ENCODE measurements at regions not wholly inside any gene's neighbourhood (a gene's known extent, or its start where the extent isn't known, plus 50 kb on each side); places are given as distances from the start of the nearest gene placed in this dataset.
A peak's percentile ranks its signal among the peaks of the same experiment; 100 is the strongest.

DNA sequence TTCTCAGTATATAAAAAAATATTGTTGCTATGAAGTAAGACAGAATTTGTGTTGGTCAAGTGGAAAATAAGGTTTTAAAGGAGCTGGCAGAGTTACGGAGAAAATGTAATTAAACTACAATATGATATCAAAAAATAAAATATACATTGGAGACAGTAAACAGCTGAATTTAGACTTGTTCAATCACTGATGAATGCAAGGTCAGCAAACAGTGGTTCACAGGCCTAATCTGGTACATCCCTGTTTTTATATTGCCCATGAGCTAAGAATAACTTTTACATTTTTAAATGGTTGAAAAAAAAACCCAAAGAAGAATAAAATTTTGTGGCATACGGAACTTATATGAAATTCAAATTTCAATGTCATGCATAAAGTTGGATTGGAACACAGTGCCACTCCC lies 131.0 kb upstream of the TRIB2 start:
- TF ChIP-seq, protein P1, sequence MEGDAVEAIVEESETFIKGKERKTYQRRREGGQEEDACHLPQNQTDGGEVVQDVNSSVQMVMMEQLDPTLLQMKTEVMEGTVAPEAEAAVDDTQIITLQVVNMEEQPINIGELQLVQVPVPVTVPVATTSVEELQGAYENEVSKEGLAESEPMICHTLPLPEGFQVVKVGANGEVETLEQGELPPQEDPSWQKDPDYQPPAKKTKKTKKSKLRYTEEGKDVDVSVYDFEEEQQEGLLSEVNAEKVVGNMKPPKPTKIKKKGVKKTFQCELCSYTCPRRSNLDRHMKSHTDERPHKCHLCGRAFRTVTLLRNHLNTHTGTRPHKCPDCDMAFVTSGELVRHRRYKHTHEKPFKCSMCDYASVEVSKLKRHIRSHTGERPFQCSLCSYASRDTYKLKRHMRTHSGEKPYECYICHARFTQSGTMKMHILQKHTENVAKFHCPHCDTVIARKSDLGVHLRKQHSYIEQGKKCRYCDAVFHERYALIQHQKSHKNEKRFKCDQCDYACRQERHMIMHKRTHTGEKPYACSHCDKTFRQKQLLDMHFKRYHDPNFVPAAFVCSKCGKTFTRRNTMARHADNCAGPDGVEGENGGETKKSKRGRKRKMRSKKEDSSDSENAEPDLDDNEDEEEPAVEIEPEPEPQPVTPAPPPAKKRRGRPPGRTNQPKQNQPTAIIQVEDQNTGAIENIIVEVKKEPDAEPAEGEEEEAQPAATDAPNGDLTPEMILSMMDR (IDR thresholded peaks at IDR 0.05; ENCODE audit: low read depth, low read length): no peak
- H3K4me3 ChIP-seq (replicated peaks in 1 of 2; ENCODE audit: low read depth in 2 of 2, low read length in 2 of 2): no peak overlapping the region
- DNase-seq (ENCODE audit: low read depth in 2 of 2): no peak

DNA sequence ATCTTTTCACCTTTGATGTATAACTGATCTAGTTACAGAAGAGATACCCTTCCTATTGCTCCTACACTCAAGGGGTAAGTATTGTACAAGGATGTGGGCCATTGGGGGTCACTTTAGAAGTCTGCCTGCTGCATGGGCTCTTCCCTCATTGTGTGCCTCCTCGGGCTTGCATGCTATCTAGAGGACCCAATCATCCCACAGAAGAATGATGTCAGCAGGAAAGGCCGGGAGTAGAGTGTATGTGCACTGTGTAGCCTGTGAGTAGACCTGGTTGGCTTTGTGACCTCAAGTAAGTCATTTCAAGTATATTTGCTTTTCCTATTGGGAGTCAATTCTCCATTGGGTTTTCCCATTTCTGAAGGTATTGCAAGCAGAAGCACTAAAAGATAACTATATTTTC lies 129.5 kb upstream of the TRIB2 start:
- TF ChIP-seq, protein P1 (IDR thresholded peaks at IDR 0.05; ENCODE audit: low read depth, low read length): no peak
- no peak overlapping the region for H3K4me3 ChIP-seq (replicated peaks in 1 of 2; ENCODE audit: low read depth in 2 of 2, low read length in 2 of 2)
- no peak for DNase-seq (ENCODE audit: low read depth in 2 of 2)

DNA sequence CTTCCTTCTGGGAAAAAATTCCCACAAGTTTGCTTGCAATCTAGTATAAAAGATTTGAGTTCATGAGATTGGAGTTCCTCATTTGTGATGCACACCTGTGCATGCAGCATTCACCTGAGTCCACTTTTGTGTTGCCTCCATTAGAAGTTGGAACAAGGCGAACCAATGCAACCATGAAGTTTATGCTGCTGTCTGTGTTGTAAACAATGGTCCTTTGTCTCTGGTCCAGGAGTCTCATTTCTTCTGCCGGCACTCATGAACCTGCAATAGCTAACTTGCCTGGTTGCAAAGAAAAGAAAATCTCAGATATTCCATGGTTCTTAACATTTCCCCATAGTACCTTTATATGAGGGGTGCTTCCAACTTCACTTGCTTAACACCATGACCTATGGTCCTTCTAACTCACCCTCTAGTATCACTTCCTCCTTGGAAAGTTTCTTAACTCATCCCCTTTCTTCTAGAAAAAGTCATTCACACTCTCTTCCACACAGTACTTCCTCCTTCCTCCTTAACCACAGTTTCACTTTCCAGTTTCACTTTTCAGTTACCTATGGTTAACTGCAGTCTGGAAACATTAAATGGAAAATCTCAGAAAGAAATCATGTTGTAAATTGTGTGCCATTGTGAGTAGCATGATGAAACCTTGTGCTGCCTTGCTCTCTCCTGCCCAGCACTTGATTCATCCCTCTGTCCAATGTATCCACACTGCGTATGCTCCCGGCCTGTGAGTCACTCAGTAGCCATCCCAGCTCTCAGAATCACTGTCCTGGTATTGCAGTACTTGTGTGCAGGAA lies 128.8 kb upstream of the TRIB2 start:
- peak; percentile 85 to 94 for DNase-seq (ENCODE audit: low read depth in 2 of 2)
- peak overlapping the region in 1 of 2 donors; percentile 18 for H3K4me3 ChIP-seq (replicated peaks in 1 of 2; ENCODE audit: low read depth in 2 of 2, low read length in 2 of 2)
- TF ChIP-seq, protein P1 (IDR thresholded peaks at IDR 0.05; ENCODE audit: low read depth, low read length): no peak

DNA sequence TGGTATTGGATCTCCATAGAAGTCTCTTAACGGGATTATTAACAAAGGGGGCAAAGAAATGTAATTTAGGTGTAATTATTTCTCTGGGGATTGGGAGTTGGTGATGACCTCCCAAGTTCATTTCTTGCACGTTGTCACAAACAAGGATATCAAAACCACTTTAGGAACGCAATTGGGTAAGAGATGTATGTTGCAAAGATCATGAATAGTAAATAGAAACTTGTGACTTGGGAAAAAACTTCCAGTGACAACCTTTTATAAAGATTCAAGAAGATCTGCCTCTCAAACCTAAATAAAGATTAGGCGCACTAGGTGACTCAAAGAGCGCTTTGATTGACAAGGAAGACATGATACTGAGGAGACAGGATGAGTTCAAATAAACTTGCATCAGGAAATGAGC lies 127.8 kb upstream of the TRIB2 start:
- H3K4me3 ChIP-seq (replicated peaks in 1 of 2; ENCODE audit: low read depth in 2 of 2, low read length in 2 of 2): no peak overlapping the region
- DNase-seq (ENCODE audit: low read depth in 2 of 2): no peak
- TF ChIP-seq, protein P1 (IDR thresholded peaks at IDR 0.05; ENCODE audit: low read depth, low read length): no peak

DNA sequence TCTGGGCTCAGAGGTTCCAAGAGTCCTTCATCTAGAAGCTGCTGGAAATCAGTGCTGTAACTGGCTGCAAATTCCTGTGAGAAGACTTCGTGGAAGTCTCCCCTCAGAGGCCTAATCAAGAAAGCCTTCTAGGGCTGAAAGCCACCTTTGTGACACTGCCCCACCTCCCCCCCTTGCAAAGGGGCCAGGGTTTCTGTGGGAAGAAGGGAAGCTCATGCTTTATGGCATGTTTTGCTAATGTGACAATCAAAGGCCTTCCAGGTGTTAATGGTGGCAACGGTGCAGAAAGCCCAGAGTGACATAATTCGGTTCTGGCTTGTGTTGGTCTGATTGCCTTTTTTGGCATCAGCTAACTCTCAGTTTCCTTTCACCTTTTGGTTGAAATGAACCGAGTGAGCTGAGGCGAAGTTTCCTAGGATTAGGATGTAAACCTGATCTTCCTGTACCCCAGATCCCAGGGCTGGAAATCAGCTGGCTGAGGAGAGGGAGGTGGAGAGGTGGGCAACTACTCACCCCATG lies 126.9 kb upstream of the TRIB2 start:
- DNase-seq (ENCODE audit: low read depth in 2 of 2): no peak
- no peak overlapping the region for H3K4me3 ChIP-seq (replicated peaks in 1 of 2; ENCODE audit: low read depth in 2 of 2, low read length in 2 of 2)
- TF ChIP-seq, protein P1 (IDR thresholded peaks at IDR 0.05; ENCODE audit: low read depth, low read length): no peak

DNA sequence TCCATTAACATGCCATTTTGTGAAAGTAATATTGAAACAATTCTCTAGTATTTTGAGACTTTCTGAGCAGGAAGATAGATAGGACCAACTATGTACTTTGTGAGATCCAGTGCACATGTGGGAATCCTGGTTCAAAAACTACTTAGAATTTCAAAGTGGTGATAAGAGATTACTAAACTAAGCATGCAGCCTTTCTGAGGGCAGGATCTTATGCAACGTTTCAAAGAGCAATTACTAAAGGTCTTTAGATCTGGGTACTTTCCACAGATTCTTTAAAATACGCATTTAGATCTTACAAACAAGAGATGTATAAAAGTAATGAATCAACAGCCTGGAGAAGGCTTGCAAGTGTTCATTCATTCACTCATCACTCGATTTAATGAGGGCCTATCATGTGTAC lies 124.4 kb upstream of the TRIB2 start:
- TF ChIP-seq, protein P1 (IDR thresholded peaks at IDR 0.05; ENCODE audit: low read depth, low read length): no peak
- DNase-seq (ENCODE audit: low read depth in 2 of 2): no peak
- H3K4me3 ChIP-seq (replicated peaks in 1 of 2; ENCODE audit: low read depth in 2 of 2, low read length in 2 of 2): no peak overlapping the region

Measured in cardiac fibroblast (primary cell).